ENCODE measurements at regions not wholly inside any gene's neighbourhood (a gene's known extent, or its start where the extent isn't known, plus 50 kb on each side); places are given as distances from the start of the nearest gene placed in this dataset.

GRCh38 chr6:94417363-94417762, 998.0 kb upstream of the EPHA7 start:
- TF ChIP-seq CTCF (IDR thresholded peaks at IDR 0.05; ENCODE audit: low read length) (no peak), EZH2phosphoT487 (IDR thresholded peaks at IDR 0.05; ENCODE audit: low read length) (no peak)

Data from MM.1S (cell line).